GM19468 (cell line): ENCODE measurements at regions not wholly inside any gene's neighbourhood (a gene's known extent, or its start where the extent isn't known, plus 50 kb on each side); places are given as distances from the start of the nearest gene placed in this dataset.
A peak's percentile ranks its signal among the peaks of the same experiment; 100 is the strongest.

Experiments
- ATAC-seq: cut with Tn5 transposase; IDR thresholded peaks from one replicate; pipeline ENCODE4 v1.9.1; 2021; ENCODE audit warnings: mild to moderate bottlenecking, moderate library complexity, moderate number of reproducible peaks; ENCODE audit not compliant: unreplicated experiment; ENCODE audit errors: extremely low read depth

GRCh38 chr18:22860807-22861206 is 72.3 kb upstream of the RBBP8 start:
- no peak for ATAC-seq

- no peak for ATAC-seq
Measured at GRCh38 chr18:22865354-22866116, 67.6 kb upstream of the RBBP8 start.

- ATAC-seq: no peak
Measured at GRCh38 chr18:22868831-22869230, 64.3 kb upstream of the RBBP8 start.

GRCh38 chr18:22871809-22872525 is 61.2 kb upstream of the RBBP8 start:
- no peak for ATAC-seq

GRCh38 chr18:22872900-22873537 is 60.1 kb upstream of the RBBP8 start:
- ATAC-seq: peak; percentile 46

GRCh38 chr18:22879293-22879692 is 53.8 kb upstream of the RBBP8 start:
- no peak for ATAC-seq

GRCh38 chr18:22882084-22882483 is 51.0 kb upstream of the RBBP8 start:
- no peak for ATAC-seq

- ATAC-seq: no peak
Measured at GRCh38 chr18:22883179-22883578, 49.9 kb upstream of the RBBP8 start.
